GM19397 (cell line): ENCODE measurements at regions not wholly inside any gene's neighbourhood (a gene's known extent, or its start where the extent isn't known, plus 50 kb on each side); places are given as distances from the start of the nearest gene placed in this dataset.
"Not testable (repeated sequence)": the region's sequence is repeated elsewhere in the genome, so short reads cannot be mapped to it uniquely, and the experiment has no call there.

Source experiments
- ATAC-seq: cut with Tn5 transposase; IDR thresholded peaks from one replicate; pipeline ENCODE4 v1.9.1; 2021; ENCODE audit warnings: mild to moderate bottlenecking, moderate library complexity; ENCODE audit not compliant: unreplicated experiment

GRCh38 chr15:21024235-21024987 lies 158.3 kb upstream of the POTEB2 start:
- ATAC-seq = not testable (repeated sequence)

GRCh38 chr15:21018176-21018575 lies 152.1 kb upstream of the POTEB2 start:
- ATAC-seq = not testable (repeated sequence)

DNA sequence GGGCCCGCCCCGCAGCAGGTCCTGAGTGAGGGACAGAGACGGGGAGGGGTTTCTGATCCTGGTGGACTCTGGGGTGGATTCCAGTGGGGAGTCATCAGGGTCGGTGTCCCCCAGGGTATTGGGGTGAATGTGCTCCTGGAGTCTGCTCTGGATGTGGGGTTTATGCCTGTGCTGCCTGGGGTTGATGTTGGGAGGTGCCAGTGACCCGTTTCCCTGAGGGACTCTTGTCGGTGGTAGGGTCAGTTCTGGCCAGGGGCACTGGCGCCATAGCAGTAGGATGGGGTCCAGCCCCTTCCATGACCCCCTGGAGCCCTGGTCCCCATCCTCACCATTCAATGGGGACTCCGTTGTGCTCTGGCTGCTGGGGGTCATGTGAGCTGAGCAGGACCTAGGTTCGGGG lies 151.2 kb upstream of the POTEB2 start:
- ATAC-seq = not testable (repeated sequence)

DNA sequence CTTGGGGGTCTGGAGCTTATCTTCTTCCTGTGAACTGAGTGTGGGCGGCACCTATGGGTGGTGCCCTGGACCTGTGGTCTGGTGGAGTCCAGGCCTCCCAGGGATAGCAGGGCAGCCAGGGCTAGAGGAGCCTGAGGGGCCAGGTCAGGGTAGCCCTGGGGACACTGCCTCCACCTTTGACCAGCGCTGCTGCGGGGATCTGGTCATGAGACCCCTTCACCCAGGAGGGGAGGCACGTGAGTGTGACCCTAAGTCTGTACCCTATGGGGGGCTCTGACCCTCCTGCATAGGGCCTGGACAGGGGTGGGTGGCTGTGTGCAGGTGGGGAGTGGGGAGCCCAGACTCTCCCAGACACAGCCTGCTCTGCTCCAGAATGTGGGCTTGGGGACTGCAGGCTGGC lies 150.5 kb upstream of the POTEB2 start:
- ATAC-seq = not testable (repeated sequence)

GRCh38 chr15:21015171-21015570 lies 149.1 kb upstream of the POTEB2 start:
- not testable (repeated sequence) for ATAC-seq

DNA sequence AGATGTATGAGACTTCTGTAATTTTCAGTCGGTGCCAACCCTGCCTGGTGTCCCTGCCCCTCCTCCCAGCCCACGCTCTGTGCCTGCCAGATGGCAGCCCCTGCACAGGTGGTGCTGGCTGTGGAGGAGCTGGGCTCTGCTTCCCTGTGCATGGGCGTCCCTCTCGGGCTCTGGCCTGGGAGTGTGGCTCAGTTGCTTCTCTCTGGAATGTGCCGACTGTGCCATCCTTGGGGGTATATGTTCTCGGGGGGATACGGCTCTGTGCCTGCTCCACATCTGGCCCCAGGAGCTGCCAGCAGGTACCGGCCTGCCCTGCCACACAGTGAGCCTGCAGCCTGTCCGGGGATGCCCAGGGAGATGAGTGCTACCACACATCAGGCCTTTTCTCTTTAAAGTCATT lies 147.2 kb upstream of the POTEB2 start:
- not testable (repeated sequence) for ATAC-seq

DNA sequence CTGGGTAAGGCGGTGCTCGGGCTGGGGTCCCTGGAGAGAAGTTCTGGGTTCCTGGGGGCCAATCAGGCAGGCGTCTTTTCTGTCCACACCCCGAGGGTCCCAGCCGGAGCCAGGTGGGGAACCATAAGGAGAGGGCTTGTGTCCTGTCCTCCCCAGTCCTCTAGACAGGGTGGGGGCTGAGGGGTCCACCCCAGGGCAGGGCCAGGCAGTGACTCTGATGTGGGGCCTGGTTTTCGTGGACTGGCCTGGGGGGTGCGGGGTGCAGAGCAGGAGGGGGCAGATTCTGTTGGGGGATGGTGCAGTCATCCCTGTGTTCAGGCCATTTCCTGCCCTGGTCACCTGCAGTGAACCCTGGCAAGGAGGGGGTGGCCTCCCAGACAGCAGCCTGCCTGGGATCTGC lies 143.5 kb upstream of the POTEB2 start:
- ATAC-seq = not testable (repeated sequence)

GRCh38 chr15:21003459-21003858 lies 137.3 kb upstream of the POTEB2 start:
- not testable (repeated sequence) for ATAC-seq

DNA sequence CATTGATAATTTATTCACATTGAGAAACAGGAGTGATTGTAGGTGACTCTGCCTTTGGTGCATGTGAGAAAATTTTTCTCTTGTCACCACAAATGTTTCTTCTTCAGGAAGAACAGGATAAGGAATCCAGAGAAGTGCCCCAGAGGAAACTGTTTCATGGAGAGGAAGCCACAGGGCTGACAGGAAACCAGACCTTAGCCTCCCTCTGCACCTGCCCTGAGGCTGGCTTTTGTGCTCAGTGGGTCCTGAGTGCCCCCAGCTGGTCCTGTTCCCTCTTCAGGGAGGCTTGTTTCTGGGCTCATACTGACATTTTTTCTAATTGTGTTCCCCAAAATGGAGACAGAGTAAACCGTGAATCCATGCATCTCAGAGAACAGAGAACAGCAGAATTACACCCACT lies 135.8 kb upstream of the POTEB2 start:
- ATAC-seq = not testable (repeated sequence)

DNA sequence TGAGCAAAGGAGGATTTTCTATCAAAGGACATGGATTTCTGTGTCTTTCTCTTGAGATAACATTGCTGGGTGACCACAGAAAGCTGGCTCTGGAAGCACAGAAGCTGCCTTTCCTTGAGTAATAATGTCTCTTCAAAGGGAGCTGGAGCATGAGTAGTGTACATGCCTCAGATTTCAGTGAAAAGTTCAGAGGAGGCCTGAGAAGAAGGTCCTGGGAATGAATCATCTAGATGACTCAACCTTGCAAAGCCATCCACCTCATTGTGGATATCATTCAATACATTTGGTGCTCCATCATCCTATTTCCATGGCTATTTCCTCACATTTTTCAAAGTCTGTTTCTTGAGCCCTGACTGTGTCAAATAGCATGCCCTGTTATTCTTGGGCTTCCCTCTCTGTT lies 125.6 kb upstream of the POTEB2 start:
- ATAC-seq = not testable (repeated sequence)

GRCh38 chr15:20991253-20991652 lies 125.1 kb upstream of the POTEB2 start:
- ATAC-seq = not testable (repeated sequence)

DNA sequence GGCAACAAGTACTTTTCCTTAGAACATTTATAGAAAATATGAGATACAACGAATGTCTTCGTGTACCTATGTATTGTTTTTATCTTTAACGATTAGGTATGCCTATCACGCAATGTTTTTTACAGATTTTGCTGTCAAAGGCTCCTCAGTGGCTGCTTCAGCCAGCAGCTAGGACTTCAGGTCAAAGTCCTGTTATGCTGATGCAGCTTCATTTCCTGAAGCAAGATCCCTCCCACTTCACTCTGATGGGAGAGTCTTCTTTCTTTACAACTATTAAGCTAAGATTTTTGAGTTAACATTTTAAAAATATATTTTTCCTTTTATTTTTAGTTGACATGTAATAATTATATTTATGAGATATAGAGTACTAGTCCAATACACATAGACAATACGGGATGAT lies 120.7 kb upstream of the POTEB2 start:
- not testable (repeated sequence) for ATAC-seq

DNA sequence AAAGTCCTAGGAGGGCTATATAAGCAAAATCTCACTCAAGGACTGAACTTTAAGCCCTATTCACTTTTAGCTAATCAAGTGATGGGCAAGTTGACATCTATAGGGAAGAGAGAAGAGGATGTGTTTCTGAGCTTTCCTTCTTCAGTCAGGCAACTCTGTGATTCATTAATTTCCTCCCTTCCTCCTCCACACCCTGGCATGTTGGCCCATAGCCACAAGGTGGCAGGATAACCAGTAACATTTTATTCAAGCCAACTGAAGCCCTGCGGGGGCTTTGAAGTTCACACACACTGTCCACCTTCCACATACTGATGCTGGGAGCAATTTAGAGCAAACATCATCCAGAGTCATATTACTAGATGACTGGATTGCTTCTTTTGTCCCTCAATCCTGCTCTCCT lies 111.9 kb upstream of the POTEB2 start:
- peak; percentile 96 for ATAC-seq

DNA sequence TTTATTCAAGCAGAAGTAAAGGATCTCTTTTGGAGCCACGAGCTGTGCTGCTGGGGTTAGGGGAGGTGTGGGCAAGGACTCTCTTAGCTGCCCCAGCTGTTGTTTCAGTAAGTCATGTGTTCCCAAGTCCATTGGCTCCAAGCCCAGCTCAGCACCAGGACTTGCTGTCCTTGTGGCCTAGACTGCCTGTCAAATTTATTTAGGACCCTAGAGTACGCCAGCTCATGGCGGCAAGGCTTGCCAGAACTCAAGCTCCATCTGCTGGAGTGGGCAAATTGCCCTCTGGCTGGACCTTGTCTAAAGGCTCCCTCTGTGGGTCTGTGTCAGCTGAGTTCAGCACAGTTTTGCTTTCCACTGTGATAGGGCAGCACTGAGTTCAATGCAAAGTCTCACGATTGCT lies 106.6 kb upstream of the POTEB2 start:
- not testable (repeated sequence) for ATAC-seq

DNA sequence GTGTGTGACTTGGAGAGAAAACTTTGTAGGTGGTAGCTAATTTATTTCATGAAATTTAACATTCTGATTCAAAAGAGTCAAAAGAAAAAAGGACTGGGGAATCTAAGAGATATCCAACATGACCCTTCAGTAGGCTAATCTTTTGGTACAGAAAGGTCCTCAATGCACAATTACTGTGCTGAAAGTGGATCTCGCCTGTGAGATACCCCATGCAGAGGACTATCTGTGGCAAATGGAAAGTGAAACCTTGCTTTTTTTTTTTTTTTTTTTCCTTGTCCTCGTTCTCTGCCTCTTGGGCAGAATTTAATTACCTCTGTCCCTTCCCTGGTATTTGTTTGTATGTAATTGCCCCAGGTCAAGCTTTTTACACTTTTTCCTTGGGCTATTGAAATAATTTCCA lies 93.2 kb upstream of the POTEB2 start:
- not testable (repeated sequence) for ATAC-seq

DNA sequence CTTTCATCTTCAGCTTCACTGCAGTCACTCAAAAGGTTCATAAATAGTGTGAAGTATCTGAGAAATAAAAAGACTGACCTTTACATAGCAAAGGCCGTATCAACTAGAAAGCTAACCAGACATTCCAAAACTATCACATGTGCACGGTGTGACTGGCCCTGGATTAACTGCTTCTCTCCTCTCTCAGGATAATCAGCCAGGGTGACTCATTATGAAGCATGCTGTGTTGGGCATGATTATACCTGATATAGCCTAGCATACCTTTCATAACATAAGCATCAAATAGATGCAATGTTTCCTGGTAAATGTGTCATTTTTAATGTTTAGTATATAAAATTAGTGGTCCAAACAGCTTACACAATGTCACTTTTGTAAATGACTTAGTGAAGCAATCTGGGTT lies 63.2 kb upstream of the POTEB2 start:
- ATAC-seq = not testable (repeated sequence)
